ENCODE measurements at regions not wholly inside any gene's neighbourhood (a gene's known extent, or its start where the extent isn't known, plus 50 kb on each side); places are given as distances from the start of the nearest gene placed in this dataset.

- DNase-seq: no peak
- H3K27me3 ChIP-seq (replicated peaks): no peaks in the 10 kb centered on the region
- H3K27ac ChIP-seq: no peak overlapping the region
- TF ChIP-seq CTCF (IDR thresholded peaks at IDR 0.05; ENCODE audit: low read depth, low read length, missing control alignments): no peak
- H3K4me3 ChIP-seq (ENCODE audit: low read depth, low read length): no peak overlapping the region
- in situ Hi-C loops (cut with HindIII; ENCODE audit: low pct_ligation_motif_present, low sequenced_read_pairs): no loop called here
- H3K36me3 ChIP-seq (replicated peaks): no peaks in the 10 kb centered on the region
Observed at GRCh38 chr4:187109636-187110035, 386.0 kb upstream of the FAT1 start.

- H3K4me3 ChIP-seq (ENCODE audit: low read depth, low read length): no peak overlapping the region
- no peak overlapping the region for H3K27ac ChIP-seq
- no peaks in the 10 kb centered on the region for H3K36me3 ChIP-seq (replicated peaks)
- DNase-seq: no peak
- no peak for TF ChIP-seq CTCF (IDR thresholded peaks at IDR 0.05; ENCODE audit: low read depth, low read length, missing control alignments)
- no peaks in the 10 kb centered on the region for H3K27me3 ChIP-seq (replicated peaks)
- in situ Hi-C loops (cut with HindIII; ENCODE audit: low pct_ligation_motif_present, low sequenced_read_pairs): no loop called here
Observed at GRCh38 chr4:187118166-187118565, 394.5 kb upstream of the FAT1 start.

GRCh38 chr4:187118602-187119120 lies 395.0 kb upstream of the FAT1 start:
- DNase-seq: peak; percentile 14
- H3K27ac ChIP-seq: no peak overlapping the region
- no peaks in the 10 kb centered on the region for H3K27me3 ChIP-seq (replicated peaks)
- in situ Hi-C loops (cut with HindIII; ENCODE audit: low pct_ligation_motif_present, low sequenced_read_pairs): no loop called here
- H3K36me3 ChIP-seq (replicated peaks): no peaks in the 10 kb centered on the region
- no peak overlapping the region for H3K4me3 ChIP-seq (ENCODE audit: low read depth, low read length)
- no peak for TF ChIP-seq CTCF (IDR thresholded peaks at IDR 0.05; ENCODE audit: low read depth, low read length, missing control alignments)

- no peak for DNase-seq
- no peak overlapping the region for H3K4me3 ChIP-seq (ENCODE audit: low read depth, low read length)
- H3K27me3 ChIP-seq (replicated peaks): no peaks in the 10 kb centered on the region
- TF ChIP-seq CTCF (IDR thresholded peaks at IDR 0.05; ENCODE audit: low read depth, low read length, missing control alignments): peak; percentile 15
- no peaks in the 10 kb centered on the region for H3K36me3 ChIP-seq (replicated peaks)
- in situ Hi-C loops (cut with HindIII; ENCODE audit: low pct_ligation_motif_present, low sequenced_read_pairs): no loop called here
- no peak overlapping the region for H3K27ac ChIP-seq
Observed at GRCh38 chr4:187124331-187124730, 400.7 kb upstream of the FAT1 start.

GRCh38 chr4:187125062-187125461 lies 401.4 kb upstream of the FAT1 start:
- TF ChIP-seq CTCF (IDR thresholded peaks at IDR 0.05; ENCODE audit: low read depth, low read length, missing control alignments): no peak
- in situ Hi-C loops (cut with HindIII; ENCODE audit: low pct_ligation_motif_present, low sequenced_read_pairs): no loop called here
- Histone ChIP-seq H3K27ac (no peak overlapping the region), H3K27me3 (replicated peaks) (no peaks in the 10 kb centered on the region), H3K36me3 (replicated peaks) (no peaks in the 10 kb centered on the region), H3K4me3 (ENCODE audit: low read depth, low read length) (no peak overlapping the region)
- DNase-seq: no peak

- DNase-seq: no peak
- H3K27me3 ChIP-seq (replicated peaks): no peaks in the 10 kb centered on the region
- no peak overlapping the region for H3K27ac ChIP-seq
- no peaks in the 10 kb centered on the region for H3K36me3 ChIP-seq (replicated peaks)
- in situ Hi-C loops (cut with HindIII; ENCODE audit: low pct_ligation_motif_present, low sequenced_read_pairs): no loop called here
- TF ChIP-seq CTCF (IDR thresholded peaks at IDR 0.05; ENCODE audit: low read depth, low read length, missing control alignments): no peak
- no peak overlapping the region for H3K4me3 ChIP-seq (ENCODE audit: low read depth, low read length)
Observed at GRCh38 chr4:187127456-187127855, 403.8 kb upstream of the FAT1 start.
